Thymus (tissue), 11 donors: ENCODE measurements at regions not wholly inside any gene's neighbourhood (a gene's known extent, or its start where the extent isn't known, plus 50 kb on each side); places are given as distances from the start of the nearest gene placed in this dataset.

Experiments
- DNase-seq, 9 donors: peaks; one replicate each; pipeline ENCODE4 v3.0.0-alpha.2; 2013; ENCODE audit warnings: low spot score in 9 of 9, low read depth in 6 of 9, missing footprints in 1 of 9
- H3K27ac ChIP-seq, 2 donors: one replicate each; pipeline ENCODE4 v1.5.1; 2013; ENCODE audit warnings: control low read depth in 1 of 2, low read depth in 1 of 2, low read length in 1 of 2, mild to moderate bottlenecking in 1 of 2, moderate library complexity in 1 of 2
- H3K27me3 ChIP-seq, 2 donors: one replicate each; pipeline ENCODE4 v1.5.1; 2013; ENCODE audit warnings: low read length in 1 of 2; ENCODE audit not compliant: control insufficient read depth in 2 of 2, insufficient read depth in 1 of 2
- H3K36me3 ChIP-seq, 2 donors: one replicate each; pipeline ENCODE4 v1.5.1; 2013; ENCODE audit warnings: low read length in 1 of 2, mild to moderate bottlenecking in 1 of 2, moderate library complexity in 1 of 2; ENCODE audit not compliant: control insufficient read depth in 2 of 2, insufficient read depth in 2 of 2
- H3K4me1 ChIP-seq, 2 donors: one replicate each; pipeline ENCODE4 v1.5.1; 2013; ENCODE audit warnings: low read length in 2 of 2; ENCODE audit not compliant: control insufficient read depth in 2 of 2, insufficient read depth in 2 of 2
- H3K4me3 ChIP-seq, 2 donors: one replicate each; pipeline ENCODE4 v1.5.1; 2013; ENCODE audit warnings: low read length in 2 of 2, control low read depth in 1 of 2, mild to moderate bottlenecking in 1 of 2
- H3K9me3 ChIP-seq, 2 donors: one replicate each; pipeline ENCODE4 v1.5.1; 2013; ENCODE audit warnings: low read length in 1 of 2, mild to moderate bottlenecking in 1 of 2; ENCODE audit not compliant: control insufficient read depth in 2 of 2, insufficient read depth in 1 of 2
- WGBS: extraction: QIAGEN DNeasy Blood & Tissue Kit; methylation state at CpG from one replicate; pipeline ENCODE4 v1.1.7; 2013; 5-methylcytosine and 5-hydroxymethylcytosine counted together
- donor health status: healthy.

DNA sequence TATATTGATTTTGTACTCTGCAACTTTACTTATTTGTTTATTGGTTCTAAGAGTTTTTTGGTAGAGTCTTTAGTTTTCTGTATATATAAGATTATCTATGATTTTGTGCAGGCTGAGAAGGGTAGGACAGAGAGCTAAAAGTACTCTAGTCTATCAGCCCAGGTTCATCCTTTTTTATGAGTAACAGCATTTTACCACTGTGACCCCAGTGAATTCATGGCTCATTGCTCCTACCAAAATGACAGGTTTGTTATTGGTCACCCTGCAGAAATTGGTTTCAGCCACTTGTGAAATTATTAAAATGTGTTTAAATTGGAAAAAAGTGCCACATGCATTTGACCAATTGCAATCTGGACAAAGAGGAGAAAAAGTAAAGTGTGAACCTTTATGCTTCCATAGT lies 421.4 kb upstream of the DAB2 start:
- Histone ChIP-seq H3K27me3 (no peaks in the 10 kb centered on the region), H3K4me1 (no peaks in the 10 kb centered on the region), H3K27ac (no peak overlapping the region), H3K9me3 (no peaks in the 10 kb centered on the region), H3K36me3 (no peaks in the 10 kb centered on the region), H3K4me3 (no peak overlapping the region)
- no peak for DNase-seq

DNA sequence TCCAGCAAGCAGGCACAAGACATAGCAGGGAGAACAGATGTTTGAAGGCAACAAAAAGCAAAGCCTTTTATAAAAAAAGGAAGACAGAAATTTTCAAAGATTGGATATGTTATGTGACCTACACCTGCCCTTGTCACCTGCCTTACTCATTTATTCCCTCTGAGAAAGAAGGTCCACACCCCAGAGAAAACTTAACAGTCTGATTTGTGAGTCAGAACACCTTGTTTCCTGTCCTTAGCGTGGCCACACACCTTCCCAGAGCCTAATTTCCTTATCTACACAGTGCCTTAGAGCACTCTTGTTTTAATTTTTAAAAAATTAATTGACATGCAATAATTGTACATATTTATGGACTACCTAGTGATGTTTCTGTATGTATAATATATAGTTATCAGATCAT lies 419.0 kb upstream of the DAB2 start:
- Histone ChIP-seq H3K36me3 (no peaks in the 10 kb centered on the region), H3K27me3 (no peaks in the 10 kb centered on the region), H3K27ac (no peak overlapping the region), H3K4me1 (no peaks in the 10 kb centered on the region), H3K9me3 (no peaks in the 10 kb centered on the region), H3K4me3 (no peak overlapping the region)
- DNase-seq, result no peak
- 45% methylated on average over 1 of the region's 1 CpG for WGBS

DNA sequence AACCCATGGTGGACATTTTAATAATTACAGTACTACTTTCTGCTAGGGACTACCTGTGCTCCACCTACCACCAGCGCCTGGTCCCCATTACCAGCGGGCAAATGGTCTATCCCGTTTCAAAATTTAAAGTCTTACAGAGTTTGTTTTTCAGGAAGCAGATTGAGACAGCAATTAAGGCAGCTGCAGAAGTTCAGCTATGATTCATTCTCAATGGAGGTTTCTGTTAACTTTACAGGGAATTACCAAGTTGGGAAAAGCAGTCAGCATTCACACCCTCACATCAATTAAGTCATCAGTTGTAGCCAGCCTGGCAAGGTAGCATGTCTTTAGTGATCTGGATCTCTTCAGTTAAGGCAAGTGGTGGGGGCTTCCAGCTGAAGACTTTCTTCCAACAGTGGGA lies 410.6 kb upstream of the DAB2 start:
- H3K9me3 ChIP-seq, result no peaks in the 10 kb centered on the region
- no peak overlapping the region for H3K27ac ChIP-seq
- no peak for DNase-seq
- no peak overlapping the region for H3K4me3 ChIP-seq
- no peaks in the 10 kb centered on the region for H3K4me1 ChIP-seq
- no peaks in the 10 kb centered on the region for H3K27me3 ChIP-seq
- no peaks in the 10 kb centered on the region for H3K36me3 ChIP-seq
- 77% methylated on average over 3 of the region's 3 CpGs for WGBS

DNA sequence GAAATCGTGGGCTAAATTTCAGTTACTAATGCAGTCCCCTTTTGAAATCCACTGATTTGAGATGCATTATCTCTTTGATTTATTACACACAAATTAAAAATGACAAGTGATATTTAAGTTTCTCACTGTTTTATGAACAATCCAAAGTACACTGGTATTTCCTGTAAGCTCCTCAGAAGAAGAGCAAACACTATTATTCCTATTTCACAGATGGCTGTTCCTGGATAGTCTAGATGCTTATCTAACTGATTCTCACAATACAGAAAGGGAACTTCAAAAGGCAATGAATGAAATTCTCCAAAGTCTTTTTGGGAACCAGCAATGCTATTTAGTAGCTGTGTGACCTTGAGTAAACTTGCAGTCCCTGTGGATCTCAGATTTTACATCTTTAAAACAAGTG lies 404.7 kb upstream of the DAB2 start:
- WGBS, result 95% methylated on average over 1 of the region's 1 CpG
- no peak overlapping the region for H3K4me3 ChIP-seq
- H3K36me3 ChIP-seq, result no peaks in the 10 kb centered on the region
- no peaks in the 10 kb centered on the region for H3K4me1 ChIP-seq
- DNase-seq, result no peak
- no peaks in the 10 kb centered on the region for H3K27me3 ChIP-seq
- no peaks in the 10 kb centered on the region for H3K9me3 ChIP-seq
- H3K27ac ChIP-seq, result no peak overlapping the region

DNA sequence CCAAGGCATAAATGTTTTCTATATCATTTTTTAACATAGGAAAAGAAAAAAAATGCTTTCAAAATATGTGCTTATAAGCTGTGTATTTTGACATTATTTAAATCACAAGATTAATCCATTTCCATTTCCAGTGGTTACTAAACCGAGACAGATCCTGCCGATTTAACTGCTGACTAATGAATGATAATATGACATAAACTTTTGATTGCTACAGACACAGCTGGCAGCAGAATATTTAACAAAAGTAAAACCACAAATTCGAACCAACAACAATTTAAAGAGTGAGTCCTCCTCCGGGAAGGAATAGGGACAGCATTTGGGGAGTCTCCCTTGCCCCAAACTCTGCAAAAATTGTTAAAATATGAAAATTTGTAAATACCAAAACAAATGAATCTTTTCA lies 401.3 kb upstream of the DAB2 start:
- Histone ChIP-seq H3K36me3 (no peaks in the 10 kb centered on the region), H3K27me3 (no peaks in the 10 kb centered on the region), H3K27ac (no peak overlapping the region), H3K9me3 (no peaks in the 10 kb centered on the region), H3K4me1 (no peaks in the 10 kb centered on the region), H3K4me3 (no peak overlapping the region)
- 86% methylated on average over 4 of the region's 4 CpGs for WGBS
- no peak for DNase-seq

DNA sequence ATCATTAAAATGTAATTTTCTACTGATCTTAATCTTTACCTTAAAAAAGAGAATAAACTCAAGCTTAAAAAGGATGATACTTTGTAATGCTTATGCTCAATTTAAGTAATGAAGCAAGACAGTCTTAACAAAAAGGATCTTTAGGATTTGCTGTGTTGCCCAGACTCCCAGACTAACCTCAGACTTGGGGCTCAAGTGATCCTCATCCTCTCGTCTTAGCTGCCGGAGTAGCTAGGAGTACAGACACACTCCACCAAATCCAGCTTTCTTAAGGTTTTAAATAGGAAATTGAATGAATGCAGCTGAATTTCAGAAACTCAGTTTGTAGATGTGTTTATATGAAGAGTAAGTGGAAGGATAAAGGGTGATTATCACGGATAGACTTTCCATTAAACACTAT lies 400.5 kb upstream of the DAB2 start:
- Histone ChIP-seq H3K4me1 (no peaks in the 10 kb centered on the region), H3K27ac (no peak overlapping the region), H3K36me3 (no peaks in the 10 kb centered on the region), H3K9me3 (no peaks in the 10 kb centered on the region), H3K27me3 (no peaks in the 10 kb centered on the region), H3K4me3 (no peak overlapping the region)
- WGBS, result 89% methylated on average over 3 of the region's 3 CpGs
- DNase-seq, result no peak

DNA sequence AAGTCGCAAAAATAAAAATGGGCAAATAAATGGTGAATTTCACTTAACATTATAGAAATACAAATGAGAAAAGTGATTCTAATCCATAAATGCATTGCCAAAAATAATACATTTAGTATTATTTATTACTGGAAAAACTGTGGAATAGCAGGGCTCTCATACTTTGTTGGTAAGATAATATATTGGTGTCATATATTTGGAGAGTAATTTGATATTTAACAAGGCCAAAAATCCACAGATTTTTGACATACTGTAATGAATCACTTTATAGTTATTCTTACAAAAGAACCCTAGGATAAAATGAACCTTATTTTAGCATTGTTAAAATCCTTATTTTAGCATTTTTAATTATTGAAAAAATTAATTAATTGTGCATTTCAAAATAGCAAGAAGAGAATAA lies 397.2 kb upstream of the DAB2 start:
- 97% methylated on average over 1 of the region's 1 CpG for WGBS
- no peaks in the 10 kb centered on the region for H3K9me3 ChIP-seq
- no peaks in the 10 kb centered on the region for H3K4me1 ChIP-seq
- H3K27me3 ChIP-seq, result no peaks in the 10 kb centered on the region
- H3K27ac ChIP-seq, result no peak overlapping the region
- no peak overlapping the region for H3K4me3 ChIP-seq
- no peak for DNase-seq
- no peaks in the 10 kb centered on the region for H3K36me3 ChIP-seq

DNA sequence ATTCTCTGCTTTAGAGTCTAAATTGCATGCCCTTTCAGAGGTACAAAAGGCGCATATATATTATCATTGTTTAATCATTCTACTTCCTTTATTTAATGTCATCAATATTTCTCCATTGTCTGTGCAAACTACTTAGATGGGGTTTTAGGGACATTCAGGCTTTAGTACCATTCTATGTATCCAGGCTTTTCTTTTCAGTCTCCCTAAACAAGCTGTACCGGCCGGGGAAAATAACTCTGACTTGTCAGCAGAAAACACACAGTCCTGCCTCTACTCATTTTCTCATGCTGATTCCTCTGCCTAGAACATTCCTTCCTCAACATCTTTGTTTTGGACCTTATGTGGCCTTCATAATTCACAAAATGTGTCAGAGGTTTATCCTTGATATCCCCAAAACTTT lies 392.1 kb upstream of the DAB2 start:
- DNase-seq, result no peak
- Histone ChIP-seq H3K36me3 (no peaks in the 10 kb centered on the region), H3K9me3 (no peaks in the 10 kb centered on the region), H3K4me1 (no peaks in the 10 kb centered on the region), H3K4me3 (no peak overlapping the region), H3K27me3 (no peaks in the 10 kb centered on the region), H3K27ac (no peak overlapping the region)
- WGBS, result 97% methylated on average over 3 of the region's 3 CpGs

DNA sequence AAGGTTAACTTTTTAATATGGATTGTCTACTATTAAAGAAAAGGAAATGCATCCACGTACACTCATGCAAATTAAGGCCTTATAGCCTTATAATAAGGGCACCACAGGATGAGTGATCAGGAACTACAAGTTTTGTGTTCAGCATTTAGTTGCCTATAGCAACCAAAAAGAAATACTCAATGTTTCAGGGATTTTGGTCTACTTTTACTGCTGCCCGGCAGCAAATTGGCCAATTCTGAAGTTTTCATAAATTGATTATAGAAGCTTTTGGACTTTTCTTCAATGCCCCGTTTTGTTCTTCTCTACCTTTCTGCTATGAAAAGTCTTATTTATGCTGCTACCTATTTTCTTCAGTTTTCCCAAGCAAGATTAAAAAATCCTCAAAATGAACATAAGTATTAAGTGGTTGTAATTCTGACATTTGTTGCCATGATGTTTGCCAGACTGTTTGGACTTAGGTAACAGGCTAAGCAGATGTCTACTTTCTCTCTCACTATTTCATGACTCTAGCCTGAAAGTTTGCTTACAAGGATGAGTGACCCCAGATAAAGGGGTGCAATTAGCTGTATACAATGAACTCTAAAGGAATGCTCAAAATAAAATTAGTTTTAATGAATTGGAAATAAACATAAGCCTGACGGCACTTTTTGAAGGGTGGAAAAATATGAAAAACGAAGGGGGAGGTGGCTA lies 391.5 kb upstream of the DAB2 start:
- WGBS, result 87% methylated on average over 5 of the region's 5 CpGs
- H3K36me3 ChIP-seq, result no peaks in the 10 kb centered on the region
- no peaks in the 10 kb centered on the region for H3K9me3 ChIP-seq
- no peak for DNase-seq
- no peaks in the 10 kb centered on the region for H3K4me1 ChIP-seq
- H3K4me3 ChIP-seq, result no peak overlapping the region
- H3K27me3 ChIP-seq, result no peaks in the 10 kb centered on the region
- H3K27ac ChIP-seq, result no peak overlapping the region

DNA sequence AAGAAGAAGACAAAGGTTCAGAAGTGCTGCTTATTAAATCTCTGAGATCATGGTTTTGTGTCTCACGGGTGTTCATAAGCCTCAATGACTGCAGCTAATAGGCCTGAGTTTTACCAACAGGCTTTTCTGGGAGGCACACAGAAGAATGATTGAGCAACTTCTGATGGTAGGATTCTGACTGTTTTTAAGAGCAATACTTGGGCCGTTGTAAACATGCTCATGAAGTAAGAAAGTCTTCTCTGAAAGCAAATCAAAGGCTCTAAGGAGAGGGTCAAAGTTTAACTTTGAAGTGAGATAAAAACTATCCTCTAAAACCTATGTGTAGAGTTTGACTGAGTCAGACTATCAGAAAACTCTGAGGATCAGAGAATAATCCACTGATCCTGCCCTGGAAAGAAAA lies 390.9 kb upstream of the DAB2 start:
- Histone ChIP-seq H3K36me3 (no peaks in the 10 kb centered on the region), H3K27me3 (no peaks in the 10 kb centered on the region), H3K9me3 (no peaks in the 10 kb centered on the region), H3K27ac (no peak overlapping the region), H3K4me1 (no peaks in the 10 kb centered on the region), H3K4me3 (no peak overlapping the region)
- 91% methylated on average over 2 of the region's 2 CpGs for WGBS
- no peak for DNase-seq
